ACC112 (cell line): ENCODE measurements at regions not wholly inside any gene's neighbourhood (a gene's known extent, or its start where the extent isn't known, plus 50 kb on each side); places are given as distances from the start of the nearest gene placed in this dataset.
"Not testable (repeated sequence)": the region's sequence is repeated elsewhere in the genome, so short reads cannot be mapped to it uniquely, and the experiment has no call there.

Experiments
- H2AFZ ChIP-seq: fragments of 200-600 bp; sonication (generic); one replicate; pipeline ENCODE4 v1.6.0; 2017; ENCODE audit warnings: antibody characterized with exemption, low read length; ENCODE audit not compliant: unreplicated experiment
- H3K27ac ChIP-seq: fragments of 200-600 bp; sonication (generic); 2 replicates; pipeline ENCODE4 v1.5.1; 2014; ENCODE audit warnings: low read depth, mild to moderate bottlenecking, antibody characterized with exemption, low read length, moderate library complexity
- H3K27me3 ChIP-seq: fragments of 200-600 bp; sonication (generic); 2 replicates; pipeline ENCODE4 v1.6.1; 2014; ENCODE audit warnings: mild to moderate bottlenecking, antibody characterized with exemption, low read length, moderate library complexity, mixed read lengths; ENCODE audit not compliant: insufficient read depth
- H3K36me3 ChIP-seq: fragments of 200-600 bp; sonication (generic); 2 replicates; pipeline ENCODE4 v1.6.1; 2016; ENCODE audit warnings: mild to moderate bottlenecking, antibody characterized with exemption, low read length, moderate library complexity, mixed read lengths; ENCODE audit not compliant: insufficient read depth
- H3K4me1 ChIP-seq: fragments of 200-600 bp; sonication (generic); one replicate; pipeline ENCODE4 v1.6.1; 2016; ENCODE audit warnings: low read length, mixed read lengths; ENCODE audit not compliant: insufficient read depth, unreplicated experiment, control insufficient read depth
- H3K4me3 ChIP-seq: fragments of 200-600 bp; sonication (generic); 2 replicates; pipeline ENCODE4 v1.5.1; 2014; ENCODE audit warnings: mild to moderate bottlenecking, low read depth, low read length
- H3K79me2 ChIP-seq: fragments of 200-600 bp; sonication (generic); one replicate; pipeline ENCODE4 v1.6.0; 2016; ENCODE audit warnings: low read length; ENCODE audit not compliant: control insufficient read depth, unreplicated experiment, insufficient read depth

DNA sequence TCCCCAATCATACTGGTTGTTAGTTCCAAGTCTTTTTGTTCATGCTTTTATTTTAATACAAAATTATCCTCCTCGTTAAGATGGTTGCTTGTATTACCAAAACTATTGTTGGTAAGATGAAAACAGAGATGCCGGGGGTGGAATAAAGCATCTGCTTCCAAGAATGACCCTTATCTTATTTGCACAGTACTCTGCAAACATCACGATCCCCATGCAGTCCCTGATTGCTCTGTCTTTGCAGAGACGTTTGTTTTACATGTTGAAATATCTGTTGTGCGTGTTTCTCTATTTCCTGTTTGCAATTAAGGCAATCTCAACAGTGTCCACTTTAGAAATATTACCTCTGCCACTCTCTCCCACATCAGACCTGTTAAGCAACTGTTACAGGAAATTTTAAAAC, 141.3 kb upstream of the NCAM2 start:
- no peaks in the 10 kb centered on the region for H3K27me3 ChIP-seq
- H3K79me2 ChIP-seq, result no peaks in the 10 kb centered on the region
- H3K4me1 ChIP-seq, result no peaks in the 10 kb centered on the region
- H3K27ac ChIP-seq, result no peak overlapping the region
- no peak overlapping the region for H2AFZ ChIP-seq
- H3K4me3 ChIP-seq, result no peak overlapping the region
- no peaks in the 10 kb centered on the region for H3K36me3 ChIP-seq

DNA sequence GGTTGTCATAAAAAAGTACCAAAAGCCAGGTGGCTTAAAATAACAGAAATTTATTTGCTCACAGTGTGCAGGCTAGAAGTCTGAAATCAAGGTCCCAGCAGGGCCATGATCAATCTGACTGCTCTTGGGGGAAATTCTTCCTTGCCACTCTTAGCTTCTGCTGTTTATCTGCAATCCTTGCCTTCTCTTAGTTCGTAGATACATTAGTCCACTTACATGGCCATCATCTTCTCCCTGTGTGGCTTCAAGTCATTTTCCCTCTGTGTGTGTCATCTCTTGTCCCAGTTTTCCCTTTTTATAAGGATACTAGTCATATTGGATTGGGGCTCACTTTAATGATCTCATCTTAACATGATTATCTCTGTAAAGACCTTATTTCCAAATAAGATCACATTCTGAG, 124.0 kb upstream of the NCAM2 start:
- Histone ChIP-seq H3K27me3 (no peaks in the 10 kb centered on the region), H3K79me2 (no peaks in the 10 kb centered on the region), H3K27ac (no peak overlapping the region), H3K4me1 (no peaks in the 10 kb centered on the region), H3K36me3 (no peaks in the 10 kb centered on the region), H3K4me3 (no peak overlapping the region), H2AFZ (no peak overlapping the region)

DNA sequence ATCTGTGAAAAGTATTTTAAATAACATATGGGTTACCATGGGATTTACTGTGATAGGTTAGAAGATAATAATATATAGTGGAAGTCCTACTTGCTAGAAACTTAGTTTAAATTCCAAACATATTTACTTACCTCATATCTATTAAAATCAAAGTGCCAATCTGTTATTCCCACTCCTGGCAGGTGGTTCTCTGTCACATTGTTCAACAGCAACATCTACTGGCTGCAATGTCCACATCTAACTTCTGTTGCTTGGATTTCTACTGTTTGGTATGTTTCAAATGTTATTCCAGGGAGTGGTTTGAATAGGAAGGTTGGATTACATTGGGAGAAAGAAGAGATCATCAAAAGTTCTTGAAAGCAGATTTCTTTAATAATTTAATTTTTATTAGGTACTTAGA, 122.5 kb upstream of the NCAM2 start:
- no peaks in the 10 kb centered on the region for H3K36me3 ChIP-seq
- H3K79me2 ChIP-seq, result no peaks in the 10 kb centered on the region
- H3K27me3 ChIP-seq, result no peaks in the 10 kb centered on the region
- H2AFZ ChIP-seq, result no peak overlapping the region
- H3K4me3 ChIP-seq, result no peak overlapping the region
- no peaks in the 10 kb centered on the region for H3K4me1 ChIP-seq
- H3K27ac ChIP-seq, result no peak overlapping the region

DNA sequence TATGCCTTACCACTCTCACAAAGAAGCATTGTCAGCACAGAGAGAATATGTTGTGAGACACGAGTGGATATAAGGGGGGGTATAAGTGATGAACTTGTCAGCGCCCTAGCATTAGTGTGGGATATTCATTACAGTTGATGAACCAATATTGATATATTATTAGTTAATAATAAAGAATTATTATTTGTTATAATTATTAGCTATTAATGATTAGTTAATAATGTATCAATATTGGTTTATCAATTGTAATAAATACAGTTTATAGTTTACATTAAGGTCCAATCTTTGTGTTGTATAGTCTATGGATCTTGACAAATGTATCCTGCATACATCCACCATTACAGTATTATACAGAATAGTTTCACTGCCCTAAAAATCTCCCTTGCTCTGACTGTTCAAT, 120.2 kb upstream of the NCAM2 start:
- Histone ChIP-seq H3K4me1 (no peaks in the 10 kb centered on the region), H3K27me3 (no peaks in the 10 kb centered on the region), H3K4me3 (no peak overlapping the region), H3K79me2 (no peaks in the 10 kb centered on the region), H3K36me3 (no peaks in the 10 kb centered on the region), H2AFZ (no peak overlapping the region), H3K27ac (no peak overlapping the region)

DNA sequence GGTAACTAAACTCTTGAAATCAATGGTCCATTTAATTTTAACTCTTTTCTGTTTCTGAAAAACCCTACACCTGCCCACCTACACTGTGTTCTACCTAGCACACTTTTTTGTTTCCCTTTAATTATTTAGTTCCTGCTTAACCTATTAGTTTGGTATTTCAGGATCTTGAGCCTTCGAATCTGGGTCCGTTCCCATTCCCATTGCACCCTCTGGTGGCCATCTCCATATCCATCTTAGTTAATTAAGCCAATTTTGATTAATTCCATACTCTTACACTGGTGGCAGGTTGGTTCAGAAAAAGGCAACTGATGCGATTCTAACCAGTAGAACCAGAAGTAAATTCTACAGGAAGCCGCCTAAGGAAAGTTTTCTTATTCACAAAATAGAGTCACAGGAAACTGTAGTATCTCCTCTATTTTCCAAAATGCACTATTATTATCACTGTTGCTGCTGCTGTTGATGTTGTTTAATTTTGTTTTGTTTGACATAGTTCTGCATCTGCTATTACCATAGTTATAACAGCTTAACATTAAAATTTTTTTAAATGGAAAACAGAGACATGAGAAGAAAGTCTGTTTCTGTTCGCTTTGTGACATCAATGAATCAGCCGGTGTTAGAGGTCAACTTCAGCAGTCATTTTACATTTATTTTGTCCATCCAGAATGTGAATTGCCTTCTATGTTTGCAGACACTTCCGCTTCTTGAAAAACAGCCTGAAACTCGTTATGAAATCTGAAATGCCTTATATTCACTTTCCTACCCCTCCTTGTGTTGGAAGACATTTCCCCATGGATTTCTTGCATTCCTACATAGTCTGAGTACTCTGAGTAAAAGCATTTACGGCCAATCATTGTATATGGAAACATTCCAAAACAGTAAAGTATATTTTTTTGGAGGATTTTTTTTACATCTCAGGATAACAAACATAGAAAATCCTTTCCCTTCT, 115.5 kb upstream of the NCAM2 start:
- Histone ChIP-seq H3K27me3 (no peaks in the 10 kb centered on the region), H3K79me2 (no peaks in the 10 kb centered on the region), H3K4me3 (no peak overlapping the region), H3K4me1 (no peaks in the 10 kb centered on the region), H2AFZ (no peak overlapping the region), H3K27ac (no peak overlapping the region), H3K36me3 (no peaks in the 10 kb centered on the region)

DNA sequence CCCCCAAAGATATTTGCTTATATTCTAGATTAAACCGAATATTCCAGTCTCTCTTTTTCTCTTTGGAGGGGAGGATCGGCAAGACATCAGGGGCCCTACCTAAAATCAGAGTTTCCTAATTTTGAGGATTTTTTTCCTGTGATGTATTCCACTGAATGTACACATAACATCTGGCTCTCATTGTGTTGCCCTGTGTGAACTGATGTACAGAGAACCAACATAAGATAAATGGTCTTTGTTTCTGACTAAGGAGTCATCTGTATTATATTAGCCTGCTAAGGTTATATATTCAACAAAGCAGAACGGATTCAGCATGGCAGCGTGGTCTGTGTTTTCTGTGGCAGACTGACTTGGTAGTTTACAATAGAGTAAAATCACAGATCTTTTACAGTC, 114.8 kb upstream of the NCAM2 start:
- Histone ChIP-seq H3K36me3 (no peaks in the 10 kb centered on the region), H3K4me3 (no peak overlapping the region), H3K4me1 (no peaks in the 10 kb centered on the region), H2AFZ (no peak overlapping the region), H3K27ac (no peak overlapping the region), H3K79me2 (no peaks in the 10 kb centered on the region), H3K27me3 (no peaks in the 10 kb centered on the region)

DNA sequence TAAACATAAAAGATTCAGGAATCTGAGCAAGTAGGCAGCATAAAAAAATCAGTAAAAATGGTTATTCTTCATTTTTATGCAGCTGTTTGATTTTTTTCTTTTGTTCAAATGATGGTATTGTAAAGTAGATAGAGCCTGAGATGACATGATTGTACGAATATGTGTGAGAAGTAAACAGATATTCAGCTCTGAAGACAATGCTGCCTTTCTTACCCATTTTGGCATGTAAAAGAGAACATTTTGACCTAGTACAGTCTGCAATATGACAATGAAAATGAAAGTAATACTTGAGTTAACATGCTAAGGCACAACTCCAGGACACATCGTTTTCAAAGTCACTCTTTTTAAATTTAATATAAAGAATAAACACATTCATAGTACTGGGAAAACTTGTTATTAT, 95.7 kb upstream of the NCAM2 start:
- Histone ChIP-seq H3K4me1 (no peaks in the 10 kb centered on the region), H3K27me3 (no peaks in the 10 kb centered on the region), H3K79me2 (no peaks in the 10 kb centered on the region), H2AFZ (no peak overlapping the region), H3K27ac (no peak overlapping the region), H3K4me3 (no peak overlapping the region), H3K36me3 (no peaks in the 10 kb centered on the region)

DNA sequence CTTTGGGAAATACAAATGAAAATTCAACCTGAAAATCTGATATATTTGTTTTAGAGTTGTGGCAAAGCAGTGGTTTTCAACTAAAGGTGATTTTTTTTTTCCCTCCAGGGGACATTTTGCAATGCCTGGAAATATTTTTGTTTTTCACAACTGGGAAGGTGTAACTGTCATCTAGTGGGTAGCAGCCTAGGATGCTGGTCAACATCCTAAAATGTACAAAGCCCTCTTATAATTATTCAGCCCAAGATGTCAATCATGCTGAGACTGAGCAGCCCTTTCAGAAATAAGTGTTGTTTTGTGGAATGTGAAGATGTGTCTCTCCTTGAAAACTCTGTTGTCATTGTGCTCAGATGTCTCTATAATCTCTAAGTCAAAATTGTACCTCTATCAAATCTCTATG, 95.2 kb upstream of the NCAM2 start:
- no peaks in the 10 kb centered on the region for H3K4me1 ChIP-seq

DNA sequence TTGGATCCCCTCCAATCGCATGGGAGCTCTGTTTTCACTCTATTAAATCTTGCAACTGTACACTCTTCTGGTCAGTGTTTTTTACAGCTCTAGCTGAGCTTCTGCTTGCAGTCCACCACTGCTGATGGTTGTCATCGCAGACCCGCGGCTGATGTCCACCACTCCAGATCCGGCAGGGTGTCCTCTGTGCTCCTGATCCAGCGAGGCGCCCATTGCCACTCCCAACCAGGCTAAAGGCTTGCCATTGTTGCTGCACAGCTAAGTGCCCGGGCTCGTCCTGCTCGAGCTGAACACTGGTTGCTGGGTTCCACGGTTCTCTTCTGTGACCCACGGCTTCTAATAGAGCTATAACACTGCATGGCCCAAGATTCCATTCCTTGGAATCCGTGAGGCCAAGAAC, 70.7 kb upstream of the NCAM2 start:
- H3K36me3 ChIP-seq, H3K79me2 ChIP-seq, H3K27me3 ChIP-seq, H3K27ac ChIP-seq, H3K4me3 ChIP-seq, H3K4me1 ChIP-seq, H2AFZ ChIP-seq: not testable (repeated sequence)

More for the DNA sequence above, 95.2 kb upstream of the NCAM2 start:
- H2AFZ ChIP-seq, result no peak overlapping the region
- H3K27me3 ChIP-seq, result no peaks in the 10 kb centered on the region
- H3K79me2 ChIP-seq, result no peaks in the 10 kb centered on the region
- no peaks in the 10 kb centered on the region for H3K36me3 ChIP-seq
- H3K4me3 ChIP-seq, result no peak overlapping the region
- H3K27ac ChIP-seq, result no peak overlapping the region

DNA sequence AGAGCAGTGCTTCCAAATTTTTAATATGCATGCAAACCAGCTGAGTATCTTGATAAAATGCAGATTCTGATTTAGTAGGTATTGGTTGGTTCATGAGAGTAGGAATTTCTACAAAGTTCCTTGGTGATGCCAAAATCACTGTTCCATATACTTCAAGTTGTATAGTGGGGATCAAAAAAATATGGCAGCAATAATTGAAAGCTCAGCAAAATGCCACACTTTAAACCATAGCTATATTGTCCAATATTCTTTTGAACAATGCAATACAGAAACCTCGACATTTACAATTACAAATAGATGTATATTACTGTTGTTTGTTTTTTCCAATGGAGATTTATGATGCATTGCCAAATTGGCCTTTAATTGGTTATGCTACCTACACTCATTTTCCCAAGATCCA, 55.7 kb upstream of the NCAM2 start:
- Histone ChIP-seq H2AFZ (no peak overlapping the region), H3K79me2 (no peaks in the 10 kb centered on the region), H3K27me3 (no peaks in the 10 kb centered on the region), H3K4me1 (no peaks in the 10 kb centered on the region), H3K36me3 (no peaks in the 10 kb centered on the region), H3K27ac (no peak overlapping the region), H3K4me3 (no peak overlapping the region)

DNA sequence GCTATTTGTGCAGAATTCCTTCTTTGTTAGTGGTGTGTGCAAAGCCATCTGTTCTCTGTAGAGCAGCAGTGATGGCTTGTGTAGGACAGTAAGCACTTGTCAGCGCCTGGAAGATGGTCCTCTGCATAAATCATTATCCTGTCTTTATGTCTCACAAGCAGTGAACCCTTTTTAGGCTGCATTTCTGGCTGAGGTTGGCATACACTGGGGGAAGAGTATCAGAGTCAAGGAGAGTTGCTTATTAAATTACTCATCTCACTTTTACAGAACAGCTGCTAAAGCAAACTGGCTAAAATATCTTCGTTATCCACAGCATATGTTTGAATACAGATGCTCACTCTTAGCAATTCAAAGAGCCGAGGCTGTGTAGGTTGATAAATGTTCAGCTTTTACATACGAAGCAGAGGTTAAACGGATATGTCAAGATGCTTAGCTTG, 54.6 kb upstream of the NCAM2 start:
- Histone ChIP-seq H3K27me3 (no peaks in the 10 kb centered on the region), H3K27ac (no peak overlapping the region), H2AFZ (no peak overlapping the region), H3K36me3 (no peaks in the 10 kb centered on the region), H3K4me3 (no peak overlapping the region), H3K79me2 (no peaks in the 10 kb centered on the region), H3K4me1 (no peaks in the 10 kb centered on the region)
